ENCODE measurements at regions not wholly inside any gene's neighbourhood (a gene's known extent, or its start where the extent isn't known, plus 50 kb on each side); places are given as distances from the start of the nearest gene placed in this dataset.
"Not testable (repeated sequence)": the region's sequence is repeated elsewhere in the genome, so short reads cannot be mapped to it uniquely, and the experiment has no call there.

DNA sequence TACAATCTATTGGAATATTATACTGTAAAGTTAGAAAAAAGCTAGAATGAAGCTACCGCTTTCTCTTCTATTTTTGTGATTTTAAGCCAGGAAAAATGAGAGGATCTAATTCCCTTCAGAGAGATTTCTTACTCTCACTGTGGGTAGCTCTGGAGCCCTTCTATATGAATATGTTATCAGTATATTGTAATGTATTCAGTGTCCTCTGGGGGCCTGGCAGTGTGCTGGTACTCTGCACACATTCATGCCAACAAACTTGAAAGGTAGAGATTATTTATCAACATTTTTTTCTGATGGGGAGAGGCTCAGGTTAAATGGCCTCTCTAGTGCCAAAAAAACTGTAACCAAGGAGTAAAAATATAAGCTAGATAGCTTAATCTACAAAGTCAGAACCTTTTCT is 292.8 kb downstream of the TTC6 start:
- H3K27ac Mint-ChIP-seq (ENCODE audit: unreplicated experiment), result no peak overlapping the region
- FAIRE-seq (no peak), DNase-seq (ENCODE audit: low read depth) (no peak)
- no peaks in the 10 kb centered on the region for H3K27me3 ChIP-seq (ENCODE audit: insufficient read depth, low read length)
- H3K4me3 ChIP-seq (ENCODE audit: insufficient read depth, low read depth, low read length), result no peak overlapping the region
- no peak overlapping the region for H3K27ac ChIP-seq (ENCODE audit: low read depth, low read length)
- H3K9ac ChIP-seq (ENCODE audit: low read length), result no peak overlapping the region
- TF ChIP-seq EZH2 (IDR thresholded peaks at IDR 0.05; ENCODE audit: insufficient read depth, low read length), result no peak
- TF ChIP-seq, protein P1, sequence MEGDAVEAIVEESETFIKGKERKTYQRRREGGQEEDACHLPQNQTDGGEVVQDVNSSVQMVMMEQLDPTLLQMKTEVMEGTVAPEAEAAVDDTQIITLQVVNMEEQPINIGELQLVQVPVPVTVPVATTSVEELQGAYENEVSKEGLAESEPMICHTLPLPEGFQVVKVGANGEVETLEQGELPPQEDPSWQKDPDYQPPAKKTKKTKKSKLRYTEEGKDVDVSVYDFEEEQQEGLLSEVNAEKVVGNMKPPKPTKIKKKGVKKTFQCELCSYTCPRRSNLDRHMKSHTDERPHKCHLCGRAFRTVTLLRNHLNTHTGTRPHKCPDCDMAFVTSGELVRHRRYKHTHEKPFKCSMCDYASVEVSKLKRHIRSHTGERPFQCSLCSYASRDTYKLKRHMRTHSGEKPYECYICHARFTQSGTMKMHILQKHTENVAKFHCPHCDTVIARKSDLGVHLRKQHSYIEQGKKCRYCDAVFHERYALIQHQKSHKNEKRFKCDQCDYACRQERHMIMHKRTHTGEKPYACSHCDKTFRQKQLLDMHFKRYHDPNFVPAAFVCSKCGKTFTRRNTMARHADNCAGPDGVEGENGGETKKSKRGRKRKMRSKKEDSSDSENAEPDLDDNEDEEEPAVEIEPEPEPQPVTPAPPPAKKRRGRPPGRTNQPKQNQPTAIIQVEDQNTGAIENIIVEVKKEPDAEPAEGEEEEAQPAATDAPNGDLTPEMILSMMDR (IDR thresholded peaks at IDR 0.05; ENCODE audit: insufficient read depth, low read depth, low read length), result no peak
- no peaks in the 10 kb centered on the region for H3K27me3 Mint-ChIP-seq (ENCODE audit: low read depth, unreplicated experiment)
- no peak overlapping the region for H2AFZ ChIP-seq (ENCODE audit: low read depth, low read length)
- no peaks in the 10 kb centered on the region for H3K36me3 ChIP-seq (ENCODE audit: insufficient read depth, low read length)
- no peaks in the 10 kb centered on the region for H3K9me3 ChIP-seq (ENCODE audit: insufficient read depth, low read depth, low read length)
- H3K9me3 Mint-ChIP-seq (ENCODE audit: unreplicated experiment), result peaks cover 3% of the 10 kb centered on the region
- no peak overlapping the region for H3K4me2 ChIP-seq (ENCODE audit: low read length)
- H3K4me3 Mint-ChIP-seq (ENCODE audit: unreplicated experiment), result no peak overlapping the region
- no peaks in the 10 kb centered on the region for H3K79me2 ChIP-seq (ENCODE audit: insufficient read depth, low read length)
- no peaks in the 10 kb centered on the region for H3K4me1 Mint-ChIP-seq (ENCODE audit: low read depth, unreplicated experiment)
- H4K20me1 ChIP-seq (ENCODE audit: insufficient read depth, low read length), result no peaks in the 10 kb centered on the region
- no peaks in the 10 kb centered on the region for H3K36me3 Mint-ChIP-seq (ENCODE audit: low read depth, unreplicated experiment)
- H3K4me1 ChIP-seq (ENCODE audit: insufficient read depth, low read length), result no peaks in the 10 kb centered on the region

DNA sequence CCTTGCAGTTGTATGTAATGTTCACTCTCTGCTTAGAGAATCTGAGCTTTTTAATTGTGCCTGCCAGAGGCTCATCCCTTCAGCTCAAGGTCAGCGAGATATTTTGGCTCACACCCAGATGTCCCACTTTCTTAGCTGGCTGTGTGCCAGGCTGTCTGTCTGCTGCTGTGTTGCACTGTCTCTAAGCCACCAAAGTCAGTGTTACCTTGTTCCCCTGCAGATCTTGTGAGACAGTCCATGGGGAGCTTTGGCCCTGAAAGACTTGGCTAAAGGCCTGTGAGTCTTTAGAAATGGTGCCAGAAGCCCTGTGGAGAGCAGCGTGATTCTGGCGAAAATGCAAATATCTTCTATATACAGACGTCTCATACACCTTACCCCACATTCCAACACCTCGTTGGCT is 293.7 kb downstream of the TTC6 start:
- Mint-ChIP-seq H3K27ac (ENCODE audit: unreplicated experiment) (no peak overlapping the region), H3K4me1 (ENCODE audit: low read depth, unreplicated experiment) (no peaks in the 10 kb centered on the region), H3K27me3 (ENCODE audit: low read depth, unreplicated experiment) (no peaks in the 10 kb centered on the region), H3K4me3 (ENCODE audit: unreplicated experiment) (no peak overlapping the region), H3K9me3 (ENCODE audit: unreplicated experiment) (peaks cover 3% of the 10 kb centered on the region), H3K36me3 (ENCODE audit: low read depth, unreplicated experiment) (no peaks in the 10 kb centered on the region)
- Histone ChIP-seq H3K4me2 (ENCODE audit: low read length) (no peak overlapping the region), H4K20me1 (ENCODE audit: insufficient read depth, low read length) (no peaks in the 10 kb centered on the region), H3K27ac (ENCODE audit: low read depth, low read length) (no peak overlapping the region), H3K4me3 (ENCODE audit: insufficient read depth, low read depth, low read length) (no peak overlapping the region), H2AFZ (ENCODE audit: low read depth, low read length) (no peak overlapping the region), H3K4me1 (ENCODE audit: insufficient read depth, low read length) (no peaks in the 10 kb centered on the region), H3K9ac (ENCODE audit: low read length) (no peak overlapping the region), H3K36me3 (ENCODE audit: insufficient read depth, low read length) (no peaks in the 10 kb centered on the region), H3K9me3 (ENCODE audit: insufficient read depth, low read depth, low read length) (no peaks in the 10 kb centered on the region), H3K79me2 (ENCODE audit: insufficient read depth, low read length) (no peaks in the 10 kb centered on the region), H3K27me3 (ENCODE audit: insufficient read depth, low read length) (no peaks in the 10 kb centered on the region)
- DNase-seq (ENCODE audit: low read depth) (no peak), FAIRE-seq (no peak)
- TF ChIP-seq EZH2 (IDR thresholded peaks at IDR 0.05; ENCODE audit: insufficient read depth, low read length), result no peak
- TF ChIP-seq, protein P1 (IDR thresholded peaks at IDR 0.05; ENCODE audit: insufficient read depth, low read depth, low read length), result no peak

DNA sequence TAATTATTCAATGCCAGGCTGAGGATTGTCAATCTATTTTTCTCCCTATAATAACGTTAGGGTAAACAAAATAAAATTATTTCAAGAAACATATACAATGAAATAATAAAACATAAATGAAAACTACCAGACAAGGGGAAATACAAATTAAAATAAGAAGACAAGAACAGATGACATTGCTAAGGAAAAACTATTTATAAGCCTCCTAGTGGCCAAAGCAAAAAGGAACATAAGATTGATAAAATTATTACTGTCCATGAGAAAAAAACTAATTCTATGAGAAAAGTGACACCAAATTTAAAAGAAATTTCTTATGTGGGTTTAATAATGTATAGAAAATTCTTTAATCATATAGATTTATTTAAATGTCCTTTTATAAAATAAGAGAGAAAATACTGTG is 294.7 kb downstream of the TTC6 start:
- no peak overlapping the region for H3K4me3 ChIP-seq (ENCODE audit: insufficient read depth, low read depth, low read length)
- H3K4me1 ChIP-seq (ENCODE audit: insufficient read depth, low read length), result no peaks in the 10 kb centered on the region
- H3K9ac ChIP-seq (ENCODE audit: low read length), result no peak overlapping the region
- H3K27me3 ChIP-seq (ENCODE audit: insufficient read depth, low read length), result no peaks in the 10 kb centered on the region
- no peak overlapping the region for H3K4me2 ChIP-seq (ENCODE audit: low read length)
- Mint-ChIP-seq H3K4me3 (ENCODE audit: unreplicated experiment) (no peak overlapping the region), H3K36me3 (ENCODE audit: low read depth, unreplicated experiment) (no peaks in the 10 kb centered on the region), H3K9me3 (ENCODE audit: unreplicated experiment) (peaks cover 3% of the 10 kb centered on the region), H3K27me3 (ENCODE audit: low read depth, unreplicated experiment) (no peaks in the 10 kb centered on the region), H3K4me1 (ENCODE audit: low read depth, unreplicated experiment) (no peaks in the 10 kb centered on the region), H3K27ac (ENCODE audit: unreplicated experiment) (no peak overlapping the region)
- H4K20me1 ChIP-seq (ENCODE audit: insufficient read depth, low read length), result no peaks in the 10 kb centered on the region
- no peaks in the 10 kb centered on the region for H3K79me2 ChIP-seq (ENCODE audit: insufficient read depth, low read length)
- H3K9me3 ChIP-seq (ENCODE audit: insufficient read depth, low read depth, low read length), result no peaks in the 10 kb centered on the region
- no peak overlapping the region for H3K27ac ChIP-seq (ENCODE audit: low read depth, low read length)
- DNase-seq (ENCODE audit: low read depth) (no peak), FAIRE-seq (no peak)
- TF ChIP-seq EZH2 (IDR thresholded peaks at IDR 0.05; ENCODE audit: insufficient read depth, low read length), result no peak
- TF ChIP-seq, protein P1 (IDR thresholded peaks at IDR 0.05; ENCODE audit: insufficient read depth, low read depth, low read length), result peak; percentile 14
- no peak overlapping the region for H2AFZ ChIP-seq (ENCODE audit: low read depth, low read length)
- no peaks in the 10 kb centered on the region for H3K36me3 ChIP-seq (ENCODE audit: insufficient read depth, low read length)

DNA sequence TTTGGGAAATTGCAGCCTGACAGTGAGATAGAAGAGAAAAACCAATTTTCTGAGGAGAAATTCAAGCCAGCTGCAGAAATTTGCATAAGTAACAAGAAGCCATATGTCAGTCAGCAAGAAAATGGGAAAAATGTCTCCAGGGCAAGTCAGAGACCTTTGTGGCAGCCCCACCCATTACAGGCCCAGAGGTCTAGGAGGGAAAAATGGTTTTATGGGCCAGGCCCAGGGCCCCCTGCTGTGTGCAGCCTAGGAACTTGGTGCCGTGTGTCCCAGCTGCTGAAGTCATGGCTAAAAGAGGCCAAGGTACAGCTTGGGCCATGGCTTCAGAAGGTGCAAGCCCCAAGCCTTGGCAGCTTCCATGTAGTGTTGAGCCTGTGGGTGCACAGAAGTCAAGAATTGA is 296.1 kb downstream of the TTC6 start:
- not testable (repeated sequence) for DNase-seq (ENCODE audit: low read depth); H3K36me3 Mint-ChIP-seq (ENCODE audit: low read depth, unreplicated experiment); H3K79me2 ChIP-seq (ENCODE audit: insufficient read depth, low read length); H3K27ac Mint-ChIP-seq (ENCODE audit: unreplicated experiment); H3K4me3 Mint-ChIP-seq (ENCODE audit: unreplicated experiment); H3K36me3 ChIP-seq (ENCODE audit: insufficient read depth, low read length); H3K27me3 ChIP-seq (ENCODE audit: insufficient read depth, low read length); H3K4me3 ChIP-seq (ENCODE audit: insufficient read depth, low read depth, low read length); H3K9me3 ChIP-seq (ENCODE audit: insufficient read depth, low read depth, low read length); H4K20me1 ChIP-seq (ENCODE audit: insufficient read depth, low read length); H3K9ac ChIP-seq (ENCODE audit: low read length); H3K27ac ChIP-seq (ENCODE audit: low read depth, low read length); H3K4me2 ChIP-seq (ENCODE audit: low read length); H3K9me3 Mint-ChIP-seq (ENCODE audit: unreplicated experiment); FAIRE-seq; H3K4me1 Mint-ChIP-seq (ENCODE audit: low read depth, unreplicated experiment); H3K4me1 ChIP-seq (ENCODE audit: insufficient read depth, low read length); H2AFZ ChIP-seq (ENCODE audit: low read depth, low read length); H3K27me3 Mint-ChIP-seq (ENCODE audit: low read depth, unreplicated experiment)

Measured in astrocyte (in vitro differentiated cells and primary cell).